GM21529 (cell line): ENCODE measurements at regions not wholly inside any gene's neighbourhood (a gene's known extent, or its start where the extent isn't known, plus 50 kb on each side); places are given as distances from the start of the nearest gene placed in this dataset.
"Not testable (repeated sequence)": the region's sequence is repeated elsewhere in the genome, so short reads cannot be mapped to it uniquely, and the experiment has no call there.

Source experiments
- ATAC-seq: cut with Tn5 transposase; IDR thresholded peaks from one replicate; pipeline ENCODE4 v1.9.1; 2021; ENCODE audit not compliant: unreplicated experiment

GRCh38 chr16:49003022-49003421 is 278.6 kb downstream of the CBLN1 start:
- no peak for ATAC-seq

GRCh38 chr16:49000594-49000993 is 281.0 kb downstream of the CBLN1 start:
- ATAC-seq = no peak

GRCh38 chr16:48999508-48999907 is 282.1 kb downstream of the CBLN1 start:
- ATAC-seq = no peak

GRCh38 chr16:48999044-48999443 is 282.6 kb downstream of the CBLN1 start:
- no peak for ATAC-seq

- no peak for ATAC-seq
These were observed 283.7 kb downstream of the CBLN1 start for GRCh38 chr16:48997946-48998345.

- ATAC-seq = no peak
These were observed 284.5 kb downstream of the CBLN1 start for GRCh38 chr16:48997081-48997615.

- ATAC-seq = no peak
These were observed 303.1 kb downstream of the CBLN1 start for GRCh38 chr16:48978501-48978900.

- no peak for ATAC-seq
These were observed 309.4 kb downstream of the CBLN1 start for GRCh38 chr16:48972236-48972635.

GRCh38 chr16:48971571-48972077 is 310.0 kb downstream of the CBLN1 start:
- ATAC-seq = no peak

- no peak for ATAC-seq
These were observed 311.4 kb downstream of the CBLN1 start for GRCh38 chr16:48970216-48970615.

GRCh38 chr16:48969611-48970010 is 312.0 kb downstream of the CBLN1 start:
- no peak for ATAC-seq

GRCh38 chr16:48965386-48965785 is 316.3 kb downstream of the CBLN1 start:
- ATAC-seq = no peak

- ATAC-seq = no peak
These were observed 317.6 kb downstream of the CBLN1 start for GRCh38 chr16:48963901-48964615.

GRCh38 chr16:48963306-48963705 is 318.3 kb downstream of the CBLN1 start:
- no peak for ATAC-seq

- ATAC-seq = no peak
These were observed 320.1 kb downstream of the CBLN1 start for GRCh38 chr16:48961546-48961945.

GRCh38 chr16:48960830-48961229 is 320.8 kb downstream of the CBLN1 start:
- ATAC-seq = no peak

GRCh38 chr16:48959747-48960146 is 321.9 kb downstream of the CBLN1 start:
- no peak for ATAC-seq

GRCh38 chr16:48959204-48959603 is 322.4 kb downstream of the CBLN1 start:
- ATAC-seq = no peak

- no peak for ATAC-seq
These were observed 323.0 kb downstream of the CBLN1 start for GRCh38 chr16:48958681-48959080.

- no peak for ATAC-seq
These were observed 325.0 kb downstream of the CBLN1 start for GRCh38 chr16:48956620-48957019.

- no peak for ATAC-seq
These were observed 325.8 kb downstream of the CBLN1 start for GRCh38 chr16:48955837-48956236.

- ATAC-seq = not testable (repeated sequence)
These were observed 330.0 kb downstream of the CBLN1 start for GRCh38 chr16:48951621-48952125.
